Upper lobe of left lung (tissue), 4 donors: ENCODE measurements at regions not wholly inside any gene's neighbourhood (a gene's known extent, or its start where the extent isn't known, plus 50 kb on each side); places are given as distances from the start of the nearest gene placed in this dataset.

Source experiments
- EP300 ChIP-seq, 4 donors: sonication (generic); formaldehyde crosslinking; IDR thresholded peaks; one replicate each; pipeline ENCODE4 v1.5.1; 2017; ENCODE audit warnings: antibody characterized with exemption in 4 of 4, control low read depth in 2 of 4
- POLR2A ChIP-seq, 4 donors: fragments of 450-650 bp; IDR thresholded peaks; one replicate each; pipeline ENCODE4 v1.5.1; 2016 to 2017; ENCODE audit warnings: antibody characterized with exemption in 4 of 4, mild to moderate bottlenecking in 2 of 4
- POLR2AphosphoS5 ChIP-seq, 2 donors: sonication (generic); formaldehyde crosslinking; IDR thresholded peaks; one replicate each; pipeline ENCODE4 v1.5.1; 2017; ENCODE audit warnings: antibody characterized with exemption in 2 of 2
- TF ChIP-seq, protein P1 (sequence below), 6 experiments: fragments of 450-650 bp in 4 of 6; fragments of 200-600 bp in 2 of 6; sonication (generic) in 2 of 6; IDR thresholded peaks; one replicate each; pipeline ENCODE4 v1.5.1; 2016 to 2019; ENCODE audit warnings: antibody characterized with exemption in 6 of 6

DNA sequence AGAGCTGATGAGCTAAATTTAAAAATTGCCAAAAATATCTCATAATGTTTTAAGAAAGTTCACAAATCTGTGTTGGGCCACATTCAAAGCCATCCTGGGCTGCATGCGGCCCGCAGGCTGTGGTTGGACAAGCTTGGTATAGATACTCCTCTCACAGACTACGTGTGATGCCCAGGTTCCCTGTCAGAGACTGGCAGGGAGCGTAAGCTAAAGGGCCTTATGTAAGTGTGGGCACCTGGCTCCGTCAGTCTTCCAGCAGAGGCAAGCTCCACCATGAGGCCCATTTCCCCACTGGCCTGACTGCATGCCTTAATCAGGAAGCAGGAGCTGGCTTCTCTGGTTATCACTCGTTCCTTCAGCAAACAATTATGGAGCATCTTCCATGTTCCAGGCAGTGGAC, 200.2 kb downstream of the FOXO1 start:
- TF ChIP-seq, protein P1, sequence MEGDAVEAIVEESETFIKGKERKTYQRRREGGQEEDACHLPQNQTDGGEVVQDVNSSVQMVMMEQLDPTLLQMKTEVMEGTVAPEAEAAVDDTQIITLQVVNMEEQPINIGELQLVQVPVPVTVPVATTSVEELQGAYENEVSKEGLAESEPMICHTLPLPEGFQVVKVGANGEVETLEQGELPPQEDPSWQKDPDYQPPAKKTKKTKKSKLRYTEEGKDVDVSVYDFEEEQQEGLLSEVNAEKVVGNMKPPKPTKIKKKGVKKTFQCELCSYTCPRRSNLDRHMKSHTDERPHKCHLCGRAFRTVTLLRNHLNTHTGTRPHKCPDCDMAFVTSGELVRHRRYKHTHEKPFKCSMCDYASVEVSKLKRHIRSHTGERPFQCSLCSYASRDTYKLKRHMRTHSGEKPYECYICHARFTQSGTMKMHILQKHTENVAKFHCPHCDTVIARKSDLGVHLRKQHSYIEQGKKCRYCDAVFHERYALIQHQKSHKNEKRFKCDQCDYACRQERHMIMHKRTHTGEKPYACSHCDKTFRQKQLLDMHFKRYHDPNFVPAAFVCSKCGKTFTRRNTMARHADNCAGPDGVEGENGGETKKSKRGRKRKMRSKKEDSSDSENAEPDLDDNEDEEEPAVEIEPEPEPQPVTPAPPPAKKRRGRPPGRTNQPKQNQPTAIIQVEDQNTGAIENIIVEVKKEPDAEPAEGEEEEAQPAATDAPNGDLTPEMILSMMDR (IDR thresholded peaks at IDR 0.05), result no peak
- TF ChIP-seq POLR2A (IDR thresholded peaks at IDR 0.05) (no peak), POLR2AphosphoS5 (IDR thresholded peaks at IDR 0.05) (no peak), EP300 (IDR thresholded peaks at IDR 0.05) (no peak)
